GM21515 (cell line): ENCODE measurements at regions not wholly inside any gene's neighbourhood (a gene's known extent, or its start where the extent isn't known, plus 50 kb on each side); places are given as distances from the start of the nearest gene placed in this dataset.

Experiments
- ATAC-seq: cut with Tn5 transposase; IDR thresholded peaks from one replicate; pipeline ENCODE4 v1.9.1; 2021; ENCODE audit not compliant: unreplicated experiment

DNA sequence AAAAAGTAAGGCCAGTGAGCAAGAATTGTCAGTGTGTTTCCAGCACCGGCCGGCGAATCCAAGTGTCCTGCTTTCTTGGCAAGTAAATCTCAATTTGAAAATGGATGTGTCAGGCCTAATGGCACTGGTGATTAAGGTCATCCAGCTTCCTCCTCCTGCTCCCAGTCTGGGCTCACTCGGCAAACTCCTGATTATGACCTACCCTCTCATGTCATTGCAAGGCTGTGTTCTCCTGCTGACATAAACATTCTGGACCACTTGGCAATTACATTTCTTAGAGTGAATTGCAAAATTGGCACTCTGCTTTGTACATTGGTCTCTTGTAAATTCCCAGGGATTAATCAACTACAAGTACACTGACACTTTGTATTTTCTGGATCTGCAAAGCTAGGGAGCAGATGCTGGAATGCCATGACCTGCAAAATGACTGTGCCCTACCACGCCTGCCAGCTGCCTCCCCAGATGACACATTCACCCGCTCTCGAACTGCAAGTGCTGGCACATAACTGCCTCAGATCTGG, 473.8 kb downstream of the KIF20B start:
- no peak for ATAC-seq

GRCh38 chr10:90179696-90180407, 478.5 kb downstream of the KIF20B start:
- no peak for ATAC-seq

- ATAC-seq = no peak
Observed at GRCh38 chr10:90180886-90181691, 479.7 kb downstream of the KIF20B start.

DNA sequence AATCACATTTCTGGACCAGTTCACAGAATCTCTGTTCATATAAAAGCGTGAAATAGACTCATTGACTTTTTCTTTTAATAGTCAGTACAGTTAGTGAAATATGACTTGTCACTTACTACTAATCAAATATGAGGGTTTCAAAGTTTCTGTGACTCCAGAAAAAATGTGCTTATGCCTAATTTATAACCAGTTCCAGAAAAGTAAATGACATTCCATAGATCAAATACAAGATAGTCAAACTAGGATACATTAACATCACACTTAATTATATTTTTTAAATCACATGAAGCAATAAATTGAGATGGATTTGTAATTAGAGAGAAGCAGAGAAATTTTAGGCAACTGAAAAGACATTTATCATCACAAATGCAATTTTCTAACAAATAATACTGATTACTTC, 491.4 kb downstream of the KIF20B start:
- ATAC-seq = no peak

- ATAC-seq = no peak
Observed at GRCh38 chr10:90193240-90193985, 492.0 kb downstream of the KIF20B start.

DNA sequence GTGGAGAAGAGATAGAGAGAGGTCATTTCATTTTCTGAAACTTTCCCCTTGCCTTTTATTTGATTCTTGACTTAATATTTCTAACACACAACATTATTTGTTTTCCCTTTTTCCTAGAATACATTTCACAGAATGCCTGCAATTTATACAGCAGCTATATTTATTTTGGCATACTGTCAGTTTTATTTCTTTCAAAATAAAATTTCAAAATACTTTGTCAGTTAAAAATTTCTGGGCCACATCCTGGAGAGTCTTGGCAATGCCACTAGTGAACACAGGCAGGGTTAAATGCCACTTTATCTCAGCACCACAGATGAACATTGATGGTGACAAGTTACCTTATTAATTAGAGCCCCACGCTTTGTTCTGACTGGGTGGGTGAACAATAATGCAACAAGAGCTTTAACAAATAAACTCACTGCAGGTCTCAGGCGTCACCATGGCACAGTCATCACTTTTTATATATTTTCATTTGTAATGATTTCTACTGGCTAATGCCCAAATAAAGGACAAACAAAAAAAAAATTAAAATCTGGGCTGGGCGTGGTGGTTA, 494.0 kb downstream of the KIF20B start:
- no peak for ATAC-seq

DNA sequence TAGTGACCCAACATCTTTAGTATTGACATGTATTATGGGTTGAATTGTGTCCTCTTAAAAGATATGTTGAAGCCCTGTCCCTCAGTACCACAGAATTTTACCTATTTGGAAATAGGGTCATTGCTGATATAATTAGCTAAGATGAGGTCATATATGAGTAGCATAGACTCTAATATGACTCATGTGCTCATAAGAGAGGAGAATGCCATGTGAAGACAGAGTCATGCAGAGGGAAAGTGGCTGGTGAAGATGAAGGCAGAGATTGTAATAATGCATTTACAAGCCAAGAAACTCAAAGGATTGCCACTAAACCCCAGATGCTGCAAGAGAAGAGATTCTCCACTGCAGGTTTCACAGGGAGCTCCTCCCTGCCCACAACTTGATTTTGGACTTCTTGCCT, 496.4 kb downstream of the KIF20B start:
- no peak for ATAC-seq

DNA sequence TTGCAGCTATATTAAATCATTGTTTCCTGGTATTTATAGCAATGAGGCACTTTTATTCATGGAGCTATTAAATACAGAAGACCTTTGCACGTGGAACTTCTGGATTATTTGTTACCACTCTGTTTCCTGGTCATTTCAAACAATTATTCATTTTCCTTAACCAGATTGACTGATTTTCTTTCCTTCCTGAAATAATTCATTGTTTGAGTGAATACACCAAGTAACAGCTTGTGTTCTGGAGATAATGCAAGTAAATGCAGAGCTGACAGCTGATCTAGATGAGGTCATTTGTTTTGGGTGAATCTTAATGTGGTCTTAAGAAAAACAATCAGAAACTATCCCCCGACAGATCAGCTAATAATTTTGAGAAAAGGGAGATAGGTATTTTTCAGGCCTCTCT, 497.7 kb downstream of the KIF20B start:
- ATAC-seq = no peak

DNA sequence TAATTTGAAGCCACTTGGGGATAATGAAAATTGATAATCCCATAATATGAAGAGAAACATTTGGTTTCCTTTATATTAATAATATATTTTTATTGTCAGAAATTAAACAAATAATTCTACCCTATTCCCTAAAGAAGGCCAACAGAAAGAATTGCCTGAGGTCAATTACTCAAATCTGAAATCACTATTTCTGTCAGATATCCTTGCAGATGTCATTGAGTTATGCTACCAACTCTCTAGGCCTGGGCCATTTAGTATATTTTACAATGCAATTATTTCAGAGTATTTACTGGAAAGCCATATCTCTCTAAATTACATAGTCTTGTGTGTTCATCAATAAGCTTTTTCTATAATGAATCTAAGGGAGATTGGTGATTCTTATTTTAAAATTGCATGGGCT, 498.1 kb downstream of the KIF20B start:
- no peak for ATAC-seq

DNA sequence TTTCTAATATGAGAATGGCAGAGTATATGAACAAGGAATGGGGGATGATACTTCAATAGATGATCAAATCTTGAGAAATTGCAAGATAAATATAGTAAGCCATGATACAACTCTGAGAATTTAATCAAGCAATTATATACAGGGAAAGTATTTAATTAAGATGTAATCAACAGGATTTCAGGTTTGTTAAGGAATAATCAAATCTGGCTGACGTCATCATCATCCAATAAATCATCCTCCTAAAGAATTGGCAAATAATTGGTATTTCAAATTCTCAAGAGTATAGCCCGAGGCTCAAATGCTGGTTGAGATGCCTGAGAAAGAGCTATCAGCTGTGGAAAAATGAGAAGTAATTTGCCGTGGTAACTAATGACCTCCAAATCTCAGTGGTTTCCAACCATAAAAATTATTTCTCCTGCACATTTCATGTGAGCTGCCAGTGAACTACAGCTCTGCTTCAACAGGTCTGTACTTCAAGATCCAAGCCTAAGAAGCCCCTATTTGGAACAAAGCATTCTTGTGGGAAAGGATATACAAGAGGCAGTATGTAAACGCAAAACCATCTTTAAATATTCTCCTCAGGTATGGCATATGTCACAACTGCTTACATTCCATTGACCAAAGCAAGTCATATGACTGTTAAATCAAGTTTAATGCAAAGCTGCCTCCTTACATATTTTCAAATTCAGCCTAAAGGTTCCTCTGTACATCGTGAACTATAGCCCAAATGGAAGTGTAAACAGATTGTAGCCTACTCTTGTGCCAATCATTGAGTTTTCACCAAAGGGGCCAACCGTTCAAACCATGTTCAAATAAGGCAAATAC, 503.0 kb downstream of the KIF20B start:
- no peak for ATAC-seq

- no peak for ATAC-seq
Observed at GRCh38 chr10:90204956-90205314, 503.5 kb downstream of the KIF20B start.

- ATAC-seq = no peak
Observed at GRCh38 chr10:90205340-90205739, 503.9 kb downstream of the KIF20B start.

DNA sequence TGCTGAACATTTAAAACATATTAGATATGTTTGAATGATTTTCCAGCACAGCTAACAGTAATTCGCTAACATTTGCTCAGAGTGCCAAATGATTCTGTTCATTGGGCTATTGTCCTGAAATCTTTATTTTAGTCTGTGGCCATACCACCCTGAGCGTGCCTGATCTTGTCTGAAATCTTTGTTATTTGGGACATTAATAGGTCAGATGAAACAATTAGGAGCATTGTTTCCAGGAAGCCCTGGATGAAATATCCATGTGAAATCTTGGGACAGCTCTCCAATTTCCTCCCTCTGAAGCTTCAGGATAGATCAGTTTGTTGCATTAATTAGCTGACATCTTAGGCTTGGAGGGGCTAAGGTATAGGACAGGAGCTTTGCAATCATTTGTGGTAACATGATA, 512.0 kb downstream of the KIF20B start:
- no peak for ATAC-seq

DNA sequence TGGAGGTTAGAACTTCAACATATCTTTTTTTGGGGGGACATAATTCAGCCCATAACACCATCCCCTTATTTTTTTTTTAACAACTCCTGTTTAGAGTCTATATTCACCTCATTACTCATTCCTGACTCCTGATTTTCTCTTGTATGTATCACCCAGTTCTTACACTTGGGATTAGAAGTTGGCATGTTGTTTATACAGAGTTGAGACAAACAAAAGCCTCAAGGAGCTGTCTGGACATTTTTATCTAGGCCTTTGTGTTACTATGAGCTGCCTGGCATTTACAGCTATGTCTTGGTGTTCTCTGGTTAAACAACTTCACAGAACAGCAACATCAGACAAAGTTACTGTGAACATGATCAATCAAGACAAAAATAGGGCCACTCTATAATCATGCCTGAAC, 517.5 kb downstream of the KIF20B start:
- ATAC-seq = no peak

DNA sequence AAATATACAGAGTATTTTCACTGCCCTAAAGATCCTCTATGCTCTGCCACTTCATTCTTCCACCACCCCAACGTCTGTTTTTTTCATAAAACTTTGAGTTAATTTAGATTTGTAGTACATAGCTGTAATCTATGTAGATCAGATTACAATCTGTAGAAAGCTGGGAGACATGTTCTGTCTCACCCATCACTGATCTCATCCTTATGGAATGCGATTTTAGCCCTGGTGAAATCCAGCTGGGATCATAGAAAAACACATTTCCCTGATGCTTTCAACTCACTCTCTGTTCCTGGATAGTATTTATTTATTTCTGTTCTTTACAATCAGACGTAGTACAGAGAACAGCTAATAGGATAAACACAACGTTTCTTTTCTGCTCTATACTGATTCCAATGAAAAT, 521.0 kb downstream of the KIF20B start:
- no peak for ATAC-seq

GRCh38 chr10:90222939-90223338, 521.5 kb downstream of the KIF20B start:
- no peak for ATAC-seq

DNA sequence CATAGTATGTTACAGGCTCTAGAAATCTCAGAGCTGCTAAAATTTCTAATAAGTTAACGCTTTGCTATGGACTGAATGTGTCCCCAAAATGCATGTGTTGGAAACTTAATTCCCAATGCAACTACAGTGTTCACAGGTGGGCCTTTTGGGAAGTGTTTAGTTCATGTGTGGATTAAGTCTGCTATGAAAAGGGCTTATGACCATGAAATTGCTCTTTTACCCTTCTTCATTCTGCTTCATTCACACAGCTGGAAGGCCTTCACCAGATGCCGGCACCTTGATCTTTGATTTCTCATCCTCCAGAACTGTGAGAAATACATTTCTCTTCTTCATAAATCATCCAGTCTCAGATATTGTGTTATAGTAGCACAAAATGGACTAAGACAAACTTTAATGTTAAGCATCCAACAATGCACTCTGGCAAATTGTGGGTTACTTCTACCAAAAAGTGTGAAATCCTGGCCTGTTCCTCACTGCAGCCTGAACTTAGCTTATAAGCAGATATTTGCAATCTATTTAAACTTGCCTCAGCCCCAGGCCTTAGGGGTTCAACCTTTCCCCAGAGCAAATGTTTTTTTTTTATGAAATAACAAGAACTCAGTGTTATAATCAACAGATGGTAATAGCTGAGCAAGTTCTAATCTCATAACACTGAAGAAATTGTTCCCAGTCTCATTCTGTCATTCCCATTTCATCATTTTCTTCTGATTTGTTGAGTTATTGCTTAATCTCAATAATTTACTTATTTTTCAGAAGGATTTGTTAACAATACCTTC, 523.6 kb downstream of the KIF20B start:
- no peak for ATAC-seq

GRCh38 chr10:90226517-90226916, 525.1 kb downstream of the KIF20B start:
- no peak for ATAC-seq

DNA sequence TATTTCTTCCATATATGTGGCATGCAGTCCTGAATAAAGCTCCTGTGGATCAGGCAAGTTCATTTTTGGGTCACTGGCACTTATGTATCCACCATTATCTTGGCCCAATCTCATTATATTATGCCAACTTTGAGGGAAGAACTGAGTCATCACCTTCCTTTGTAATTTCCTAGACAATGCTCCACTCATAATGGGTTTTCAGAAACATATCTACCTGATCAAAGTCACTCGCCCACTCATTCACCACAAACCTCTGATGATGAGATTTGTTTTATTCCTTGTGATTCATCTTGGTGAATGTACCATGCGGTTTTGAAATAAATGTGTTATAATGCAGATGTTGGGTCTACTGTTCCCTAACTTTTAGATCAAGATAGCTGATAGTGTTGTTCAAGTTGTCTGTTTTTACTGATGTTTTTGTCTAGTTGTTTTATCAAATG, 525.8 kb downstream of the KIF20B start:
- ATAC-seq = no peak

- ATAC-seq = no peak
Observed at GRCh38 chr10:90227786-90228185, 526.4 kb downstream of the KIF20B start.
